Endodermal cell (in vitro differentiated cells): ENCODE measurements at regions not wholly inside any gene's neighbourhood (a gene's known extent, or its start where the extent isn't known, plus 50 kb on each side); places are given as distances from the start of the nearest gene placed in this dataset.

Experiments
- DNase-seq: peaks from one replicate; pipeline ENCODE4 v3.0.0-alpha.2; 2017
- H3K27ac ChIP-seq: 2 replicates; pipeline ENCODE4 v1.5.1; 2013; ENCODE audit warnings: mild to moderate bottlenecking, low read depth, low read length, moderate library complexity
- H3K27me3 ChIP-seq: 2 replicates; pipeline ENCODE4 v1.6.1; 2013; ENCODE audit warnings: mild to moderate bottlenecking, low read length, moderate library complexity; ENCODE audit not compliant: insufficient read depth, control insufficient read depth, poor library complexity, severe bottlenecking
- H3K36me3 ChIP-seq: 2 replicates; pipeline ENCODE4 v1.7.0; 2013; ENCODE audit warnings: mild to moderate bottlenecking, low read length, moderate library complexity; ENCODE audit not compliant: control insufficient read depth, insufficient read depth
- H3K4me1 ChIP-seq: one replicate; pipeline ENCODE4 v1.7.0; 2013; ENCODE audit warnings: low read length; ENCODE audit not compliant: control insufficient read depth, insufficient read depth
- H3K4me3 ChIP-seq: 2 replicates; pipeline ENCODE4 v1.5.1; 2013; ENCODE audit warnings: mild to moderate bottlenecking, low read length, moderate library complexity
- H3K9ac ChIP-seq: 2 replicates; pipeline ENCODE4 v1.6.1; 2013; ENCODE audit warnings: mild to moderate bottlenecking, low read length, moderate library complexity; ENCODE audit not compliant: poor library complexity, severe bottlenecking; ENCODE audit errors: extremely low read depth
- H3K9me3 ChIP-seq: 2 replicates; pipeline ENCODE4 v1.6.1; 2013; ENCODE audit warnings: mild to moderate bottlenecking, low read length, moderate library complexity; ENCODE audit not compliant: control insufficient read depth
- H3K27ac Mint-ChIP-seq: 2 replicates; pipeline ENCODE4 v1.8.0; 2020; ENCODE audit warnings: mixed read lengths
- H3K27me3 Mint-ChIP-seq: 2 replicates; pipeline ENCODE4 v1.8.0; 2021; ENCODE audit warnings: mild to moderate bottlenecking, mixed read lengths; ENCODE audit not compliant: insufficient read depth
- H3K36me3 Mint-ChIP-seq: 2 replicates; pipeline ENCODE4 v1.8.0; 2020; ENCODE audit warnings: low read depth, mixed read lengths
- H3K4me1 Mint-ChIP-seq: 2 replicates; pipeline ENCODE4 v1.8.0; 2020; ENCODE audit warnings: mixed read lengths
- H3K4me3 Mint-ChIP-seq: 2 replicates; pipeline ENCODE4 v1.8.0; 2020; ENCODE audit warnings: mild to moderate bottlenecking, moderate library complexity, mixed read lengths
- H3K9me3 Mint-ChIP-seq: 2 replicates; pipeline ENCODE4 v1.8.0; 2020; ENCODE audit warnings: mild to moderate bottlenecking, mixed read lengths
- CTCF ChIP-seq: fragments of 200-600 bp; sonication (generic); conservative IDR thresholded peaks from 2 replicates; pipeline ENCODE4 v1.5.0; 2021; ENCODE audit warnings: antibody characterized with exemption, mild to moderate bottlenecking
- WGBS, 2 experiments: methylation state at CpG; one replicate each; pipeline versions ENCODE4 v1.1.5 to v1.1.7; 2013; ENCODE audit warnings: missing lambda C conversion rate in 2 of 2, mixed read lengths in 1 of 2; ENCODE audit not compliant: insufficient coverage in 1 of 2, insufficient read length in 1 of 2; 5-methylcytosine and 5-hydroxymethylcytosine counted together

- no peaks in the 10 kb centered on the region for H3K9me3 Mint-ChIP-seq
These were observed 267.6 kb downstream of the GPATCH2 start for GRCh38 chr1:217363319-217363718.

DNA sequence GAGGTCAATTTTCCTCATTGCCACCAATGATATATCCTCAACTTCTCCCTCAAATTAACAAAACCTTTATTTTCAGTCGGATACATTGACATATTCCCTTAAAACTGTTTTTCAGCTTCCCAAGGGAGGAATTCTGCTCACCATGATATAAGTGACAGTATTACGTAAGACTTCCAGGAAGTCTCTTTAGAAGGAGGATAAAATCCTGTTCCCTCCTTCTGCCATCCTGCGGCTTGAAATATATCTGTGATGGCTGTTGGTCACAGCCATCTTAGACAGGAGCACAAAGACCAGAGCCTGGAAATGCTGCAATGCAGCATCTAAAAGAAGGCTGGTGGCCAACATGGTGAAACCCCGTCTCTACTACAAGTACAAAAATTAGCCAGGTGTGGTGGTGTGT lies 270.4 kb downstream of the GPATCH2 start:
- Mint-ChIP-seq H3K4me1 (no peaks in the 10 kb centered on the region), H3K4me3 (no peak overlapping the region), H3K9me3 (no peaks in the 10 kb centered on the region), H3K27me3 (peaks cover 11% of the 10 kb centered on the region), H3K27ac (no peak overlapping the region), H3K36me3 (no peaks in the 10 kb centered on the region)
- Histone ChIP-seq H3K9ac (no peak overlapping the region), H3K27me3 (peaks cover 8% of the 10 kb centered on the region), H3K27ac (no peak overlapping the region), H3K4me3 (no peak overlapping the region), H3K4me1 (no peaks in the 10 kb centered on the region), H3K36me3 (no peaks in the 10 kb centered on the region), H3K9me3 (no peaks in the 10 kb centered on the region)
- TF ChIP-seq CTCF = no peak
- WGBS, 2 experiments = 95 to 100% methylated on average over 3 to 4 of the region's 4 CpGs
- no peak for DNase-seq

More at GRCh38 chr1:217363319-217363718, 267.6 kb downstream of the GPATCH2 start:
- H3K27ac ChIP-seq = no peak overlapping the region
- no peak overlapping the region for H3K4me3 ChIP-seq
- Mint-ChIP-seq H3K36me3 (no peaks in the 10 kb centered on the region), H3K4me1 (no peaks in the 10 kb centered on the region), H3K27ac (no peak overlapping the region), H3K4me3 (no peak overlapping the region), H3K27me3 (peaks cover 11% of the 10 kb centered on the region)
- no peak overlapping the region for H3K9ac ChIP-seq
- 75 to 80% methylated on average over 4 of the region's 4 CpGs for WGBS, 2 experiments
- TF ChIP-seq CTCF = no peak
- no peak for DNase-seq
- H3K9me3 ChIP-seq = peaks cover under 1% of the 10 kb centered on the region
- no peaks in the 10 kb centered on the region for H3K36me3 ChIP-seq
- peaks cover 15% of the 10 kb centered on the region for H3K27me3 ChIP-seq
- no peaks in the 10 kb centered on the region for H3K4me1 ChIP-seq

DNA sequence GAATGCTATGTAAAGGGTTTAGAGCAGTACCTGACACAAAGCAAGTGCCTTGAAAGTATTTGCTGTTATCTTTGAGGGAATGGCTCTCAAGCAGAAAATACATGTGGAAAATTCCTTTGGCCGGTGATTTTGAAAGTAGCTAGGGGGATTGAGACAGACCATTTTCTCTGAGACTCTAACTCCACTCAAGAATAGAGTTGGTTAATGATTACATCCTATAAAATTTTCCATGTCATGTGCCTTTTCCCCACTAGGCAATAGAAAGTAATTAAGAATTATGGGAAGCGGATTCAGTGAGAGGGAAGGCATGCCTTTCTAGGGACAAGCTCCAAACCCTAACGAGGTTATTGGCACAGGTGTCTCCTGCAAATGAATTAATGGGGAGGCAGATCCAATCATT lies 276.0 kb downstream of the GPATCH2 start:
- WGBS, 2 experiments = 80 to 91% methylated on average over 1 to 3 of the region's 3 CpGs
- no peaks in the 10 kb centered on the region for H3K9me3 ChIP-seq
- H3K4me1 Mint-ChIP-seq = no peaks in the 10 kb centered on the region

More for the DNA sequence above, 276.0 kb downstream of the GPATCH2 start:
- Histone ChIP-seq H3K9ac (no peak overlapping the region), H3K4me3 (no peak overlapping the region), H3K36me3 (no peaks in the 10 kb centered on the region), H3K27ac (no peak overlapping the region), H3K4me1 (no peaks in the 10 kb centered on the region), H3K27me3 (peaks cover 19% of the 10 kb centered on the region)
- peaks cover 37% of the 10 kb centered on the region for H3K27me3 Mint-ChIP-seq
- H3K27ac Mint-ChIP-seq = no peak overlapping the region
- H3K4me3 Mint-ChIP-seq = no peak overlapping the region
- DNase-seq = no peak
- no peaks in the 10 kb centered on the region for H3K36me3 Mint-ChIP-seq
- no peaks in the 10 kb centered on the region for H3K9me3 Mint-ChIP-seq
- TF ChIP-seq CTCF = no peak
